Skeletal muscle cell (primary cell): ENCODE measurements at regions not wholly inside any gene's neighbourhood (a gene's known extent, or its start where the extent isn't known, plus 50 kb on each side); places are given as distances from the start of the nearest gene placed in this dataset.
A peak's percentile ranks its signal among the peaks of the same experiment; 100 is the strongest.
"Not testable (repeated sequence)": the region's sequence is repeated elsewhere in the genome, so short reads cannot be mapped to it uniquely, and the experiment has no call there.

Experiments used
- DNase-seq: peaks from one replicate; pipeline ENCODE4 v3.0.0-alpha.2; 2010; ENCODE audit warnings: low read depth
- H3K4me3 ChIP-seq: 2 replicates; pipeline ENCODE4 v1.5.1; 2011; ENCODE audit warnings: low read depth, mild to moderate bottlenecking, control low read depth, low read length, moderate library complexity

DNA sequence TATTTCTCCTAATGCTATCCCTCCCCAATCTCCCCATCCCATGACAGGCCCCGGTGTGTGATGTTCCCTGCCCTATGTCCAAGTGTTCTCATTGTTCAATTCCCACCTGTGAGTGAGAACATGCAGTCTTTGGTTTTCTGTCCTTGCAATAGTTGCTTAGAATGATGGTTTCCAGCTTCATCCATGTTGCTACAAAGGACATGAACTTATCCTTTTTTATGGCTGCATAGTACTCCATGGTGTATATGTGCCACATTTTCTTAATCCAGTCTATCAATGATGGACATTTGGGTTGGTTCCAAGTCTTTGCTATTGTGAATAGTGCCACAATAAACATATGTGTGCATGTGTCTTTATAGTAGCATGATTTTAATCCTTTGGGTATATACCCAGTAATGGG lies 51.3 kb upstream of the RIOK2 start:
- H3K4me3 ChIP-seq, DNase-seq: not testable (repeated sequence)

DNA sequence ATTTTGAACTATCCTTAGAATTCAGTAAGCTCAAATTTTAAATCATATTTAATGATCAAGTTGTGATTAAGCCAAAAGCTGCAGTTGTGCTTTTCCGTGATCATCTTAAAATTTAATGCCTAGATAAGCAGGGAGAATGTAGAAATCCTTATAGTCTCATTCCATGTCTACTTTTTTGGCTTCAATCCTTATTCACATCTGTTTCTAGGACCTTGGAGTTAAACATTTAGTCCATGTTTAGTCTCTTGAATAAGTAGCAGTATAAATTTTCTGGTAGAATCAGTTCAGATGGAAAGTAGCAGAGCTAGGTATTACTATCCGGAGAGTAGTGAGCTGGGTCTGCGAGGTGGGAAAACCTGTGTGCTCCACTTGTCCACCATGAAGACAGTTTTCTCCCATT lies 59.3 kb upstream of the RIOK2 start:
- H3K4me3 ChIP-seq = no peak overlapping the region
- no peak for DNase-seq

GRCh38 chr5:97243353-97243752 lies 60.3 kb upstream of the RIOK2 start:
- no peak for DNase-seq

DNA sequence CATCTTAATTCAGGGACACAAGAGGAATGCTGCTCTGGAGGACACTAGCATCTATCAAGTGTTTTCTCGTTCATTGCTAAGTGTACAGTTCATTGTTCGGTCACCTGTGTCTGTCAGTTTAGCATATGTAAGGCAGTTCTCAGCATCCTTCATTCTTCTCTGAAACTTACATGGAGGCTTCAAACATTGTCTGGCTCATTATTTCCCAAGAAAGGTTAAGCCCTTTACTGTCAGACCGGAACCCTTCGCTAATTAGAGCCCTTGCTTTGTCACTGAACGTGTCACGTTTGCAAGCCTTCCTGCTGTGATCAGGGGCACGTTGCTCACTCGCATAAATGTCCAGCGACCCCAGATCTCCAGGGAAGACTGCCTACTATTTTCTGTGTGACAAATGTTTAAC lies 62.3 kb upstream of the RIOK2 start:
- H3K4me3 ChIP-seq = no peak overlapping the region
- DNase-seq = no peak

More at GRCh38 chr5:97243353-97243752, 60.3 kb upstream of the RIOK2 start:
- no peak overlapping the region for H3K4me3 ChIP-seq

- no peak overlapping the region for H3K4me3 ChIP-seq
- no peak for DNase-seq
Observed at GRCh38 chr5:97250113-97250512, 67.1 kb upstream of the RIOK2 start.

DNA sequence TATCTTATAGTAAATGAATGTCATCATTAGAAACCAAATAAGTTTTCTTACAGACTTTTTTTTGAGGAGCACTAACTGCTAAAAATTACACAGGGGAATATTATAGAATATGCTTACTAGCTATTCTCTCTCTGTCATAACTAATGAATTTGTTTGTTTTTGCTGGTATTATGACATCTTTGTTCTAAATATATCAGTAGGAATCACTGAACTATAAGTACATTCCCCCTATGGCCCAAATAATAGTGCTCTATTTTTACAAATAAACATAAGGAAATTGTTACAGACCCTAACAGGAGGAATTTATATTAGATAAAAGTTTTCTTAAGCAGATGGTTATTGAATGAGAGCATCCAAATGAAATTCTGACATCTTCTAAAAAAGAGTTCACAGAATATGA lies 83.0 kb upstream of the RIOK2 start:
- no peak for DNase-seq
- H3K4me3 ChIP-seq = no peak overlapping the region

- H3K4me3 ChIP-seq = no peak overlapping the region
- no peak for DNase-seq
Observed at GRCh38 chr5:97266576-97266975, 83.5 kb upstream of the RIOK2 start.

DNA sequence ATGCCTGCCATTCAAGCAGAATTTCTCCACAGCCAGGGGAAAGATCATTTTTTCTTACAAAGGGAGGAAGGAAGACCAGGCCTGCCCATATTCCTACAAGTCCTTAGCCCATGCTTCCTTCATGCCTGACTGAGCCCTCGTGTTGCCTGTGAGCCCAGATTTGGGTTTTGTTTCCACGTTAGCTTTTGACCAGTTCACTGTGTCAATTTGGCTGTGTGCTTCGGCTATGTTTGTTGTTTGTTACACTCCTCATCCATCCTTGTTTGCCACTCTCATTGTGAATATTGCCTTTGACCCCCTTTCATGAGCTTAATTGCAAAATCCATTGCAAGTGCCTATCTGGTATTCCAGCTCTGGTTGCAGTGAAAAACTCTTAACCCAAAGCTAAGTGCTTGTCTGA lies 84.7 kb upstream of the RIOK2 start:
- DNase-seq = no peak
- H3K4me3 ChIP-seq = no peak overlapping the region

DNA sequence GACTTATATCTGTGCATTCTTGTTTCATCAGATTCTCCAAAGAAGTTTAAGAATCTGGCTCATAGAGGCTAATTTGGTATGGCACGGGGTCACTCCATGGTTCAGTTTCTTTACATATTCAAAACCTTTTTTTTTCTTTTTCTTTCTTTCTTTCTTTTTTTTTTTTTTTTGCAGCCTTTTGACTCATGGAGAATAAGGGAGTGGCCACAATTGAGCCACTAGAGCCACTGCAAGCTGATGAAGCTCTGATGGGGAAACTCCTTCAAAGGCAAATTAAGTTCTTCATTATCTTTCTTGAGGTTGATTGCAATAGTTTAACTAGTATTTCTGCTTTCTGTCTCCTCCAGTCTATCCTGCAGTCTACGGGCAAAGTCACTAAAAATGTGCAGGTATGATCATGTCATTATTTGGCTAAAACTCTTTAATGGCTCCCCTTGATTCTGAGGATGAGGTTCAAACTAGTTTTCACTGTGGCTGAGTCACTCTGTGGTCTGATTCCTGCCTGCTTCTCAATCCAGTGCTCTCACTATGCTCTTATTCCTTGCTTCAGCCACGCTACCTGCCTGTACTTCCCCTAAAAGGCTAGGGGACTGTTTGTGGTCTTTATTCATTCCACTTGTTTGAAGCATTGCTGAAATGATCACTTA lies 93.5 kb upstream of the RIOK2 start:
- DNase-seq = no peak

DNA sequence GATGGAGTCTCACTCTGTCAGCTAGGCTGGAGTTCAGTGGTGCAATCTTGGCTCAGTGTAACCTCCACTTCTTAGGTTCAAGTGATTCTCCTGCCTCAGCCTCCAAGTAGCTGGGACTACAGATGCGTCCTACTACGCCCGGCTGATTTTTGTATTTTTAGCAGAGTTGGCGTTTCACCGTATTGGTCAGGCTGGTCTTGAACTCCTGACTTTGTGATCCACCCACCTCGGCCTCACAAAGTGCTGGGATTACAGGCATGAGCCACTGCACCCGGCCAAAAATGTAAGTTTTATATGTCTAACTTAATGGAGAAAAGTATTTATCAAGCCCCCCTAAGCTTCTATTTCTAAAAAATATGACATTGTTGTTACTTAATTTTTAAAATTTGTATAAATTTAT lies 98.2 kb upstream of the RIOK2 start:
- no peak overlapping the region for H3K4me3 ChIP-seq
- no peak for DNase-seq

More for the DNA sequence above, 93.5 kb upstream of the RIOK2 start:
- H3K4me3 ChIP-seq = no peak overlapping the region

DNA sequence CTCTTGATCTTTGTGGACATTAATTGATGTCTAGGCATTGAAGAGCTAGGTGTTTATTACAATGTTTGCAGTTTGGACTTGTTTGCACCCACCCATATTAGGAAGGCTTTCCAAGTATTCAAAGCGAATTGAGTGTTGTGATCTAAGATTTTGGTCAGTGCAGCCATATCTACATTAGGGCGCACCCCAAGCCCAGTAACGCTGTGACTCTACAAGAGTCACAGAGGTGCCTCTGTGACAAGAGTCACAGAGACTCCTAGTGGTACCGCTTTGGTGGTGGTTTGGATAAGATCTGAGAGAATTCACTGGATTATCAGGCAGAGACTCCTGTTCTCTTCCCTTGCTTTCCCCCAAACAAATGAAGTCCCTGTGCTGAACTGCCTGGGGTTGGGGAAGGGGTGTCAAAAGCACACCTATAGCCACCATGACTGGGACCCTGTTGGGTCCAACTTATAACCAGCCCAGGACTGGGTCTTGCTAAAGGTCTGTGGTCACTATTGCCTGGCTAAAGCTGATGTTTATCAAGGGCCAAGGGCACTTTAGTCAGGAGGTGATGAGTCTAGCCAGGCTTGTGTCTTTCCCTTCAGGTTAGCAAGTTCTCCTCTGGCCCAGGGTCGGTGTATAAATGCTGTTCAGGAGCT lies 114.1 kb upstream of the RIOK2 start:
- no peak overlapping the region for H3K4me3 ChIP-seq
- DNase-seq = peak; percentile 0

GRCh38 chr5:97297704-97298091 lies 114.7 kb upstream of the RIOK2 start:
- H3K4me3 ChIP-seq = no peak overlapping the region
- no peak for DNase-seq

GRCh38 chr5:97301181-97301580 lies 118.1 kb upstream of the RIOK2 start:
- not testable (repeated sequence) for DNase-seq, H3K4me3 ChIP-seq

DNA sequence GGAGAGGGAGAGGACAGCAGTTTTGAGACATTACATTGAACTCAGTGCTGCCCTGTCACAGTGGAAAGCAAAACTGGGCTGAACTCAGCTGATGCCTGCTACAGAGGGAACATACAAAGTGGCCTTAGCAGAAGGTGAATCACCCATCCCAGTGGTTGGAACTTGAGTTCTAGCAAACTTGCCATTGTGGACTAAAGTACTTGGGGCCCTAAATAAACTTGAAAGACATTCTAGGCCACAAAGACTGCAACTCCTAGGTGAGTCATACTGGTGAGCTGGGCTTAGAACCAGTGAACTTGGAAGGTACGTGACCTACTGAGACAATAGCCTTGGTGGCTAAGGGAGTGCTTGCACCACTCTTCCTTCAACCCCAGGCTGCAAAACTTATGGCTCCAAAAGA lies 155.7 kb upstream of the RIOK2 start:
- no peak for DNase-seq
- H3K4me3 ChIP-seq = no peak overlapping the region

DNA sequence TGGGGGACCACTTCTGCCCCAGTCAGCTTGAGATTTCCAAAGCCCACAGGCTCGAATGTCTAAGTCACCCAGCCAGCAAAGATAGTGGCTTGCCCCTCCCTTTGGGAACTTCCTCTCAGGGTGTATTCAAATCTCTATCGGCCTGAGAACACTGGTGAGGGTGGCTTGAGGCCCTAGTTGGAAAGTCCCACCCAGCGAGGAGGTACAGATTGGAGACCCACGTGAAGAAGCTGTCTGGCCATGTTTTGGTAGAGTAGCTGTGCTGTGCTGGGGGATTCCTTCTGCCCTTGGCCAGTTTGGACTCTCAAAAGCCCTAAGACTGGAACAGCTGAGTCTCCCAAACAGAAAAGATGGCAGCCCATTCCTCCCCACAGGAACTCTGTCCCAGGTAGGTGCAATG lies 172.7 kb upstream of the RIOK2 start:
- no peak for DNase-seq
- H3K4me3 ChIP-seq = no peak overlapping the region

DNA sequence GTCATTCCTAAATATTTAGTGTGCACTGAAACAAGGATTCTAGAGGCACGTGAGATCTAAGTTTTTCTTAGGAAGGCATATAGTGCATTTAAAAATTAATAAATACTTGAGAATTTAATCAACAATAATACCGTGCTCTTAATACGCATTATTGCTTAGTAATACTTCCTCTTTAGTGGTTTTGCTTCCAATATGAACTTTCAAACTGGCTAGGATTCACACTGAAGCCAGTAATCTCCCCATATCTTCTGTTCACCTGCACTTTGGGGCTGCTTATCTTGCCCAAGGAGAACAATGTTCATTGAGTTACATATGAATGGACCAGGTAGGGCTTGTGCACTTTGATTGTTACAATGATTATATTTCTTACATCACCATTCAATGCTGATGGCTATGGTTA lies 180.5 kb upstream of the RIOK2 start:
- no peak overlapping the region for H3K4me3 ChIP-seq
- DNase-seq = no peak

GRCh38 chr5:97364731-97365130 lies 181.7 kb upstream of the RIOK2 start:
- DNase-seq = no peak
- H3K4me3 ChIP-seq = no peak overlapping the region

GRCh38 chr5:97365163-97365845 lies 182.3 kb upstream of the RIOK2 start:
- DNase-seq = no peak
- no peak overlapping the region for H3K4me3 ChIP-seq

DNA sequence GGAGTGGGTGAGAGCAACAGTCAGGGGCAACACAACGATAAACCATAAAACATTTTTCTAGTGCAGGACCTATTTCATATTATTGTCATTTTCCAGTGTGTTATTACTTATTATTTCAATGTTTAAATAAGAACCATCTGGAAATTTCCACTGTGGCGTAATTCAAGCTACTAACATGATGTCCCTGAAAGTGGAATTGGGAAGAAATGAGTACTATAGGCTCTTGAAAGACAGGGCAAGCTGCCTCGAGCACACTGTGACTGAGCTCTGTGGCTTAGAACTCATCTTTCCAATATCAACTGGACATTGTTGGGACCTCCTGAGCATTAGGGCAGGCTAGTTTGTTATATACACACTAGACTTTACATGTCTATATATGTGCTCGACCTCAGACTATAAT lies 182.9 kb upstream of the RIOK2 start:
- H3K4me3 ChIP-seq = no peak overlapping the region
- no peak for DNase-seq

- no peak for DNase-seq
- no peak overlapping the region for H3K4me3 ChIP-seq
Observed at GRCh38 chr5:97375959-97376358, 192.9 kb upstream of the RIOK2 start.

GRCh38 chr5:97377582-97377981 lies 194.5 kb upstream of the RIOK2 start:
- DNase-seq = no peak
- no peak overlapping the region for H3K4me3 ChIP-seq
